Vagina (tissue), 2 donors: ENCODE measurements at regions not wholly inside any gene's neighbourhood (a gene's known extent, or its start where the extent isn't known, plus 50 kb on each side); places are given as distances from the start of the nearest gene placed in this dataset.

Source experiments
- DNase-seq, 2 donors: peaks; one replicate each; pipeline ENCODE4 v3.0.0-alpha.2; 2017; ENCODE audit errors: extremely low spot score in 2 of 2
- H3K27ac ChIP-seq: fragments of 200-600 bp; sonication (generic); one replicate; pipeline ENCODE4 v1.5.1; 2019
- H3K27me3 ChIP-seq: fragments of 200-600 bp; sonication (generic); one replicate; pipeline ENCODE4 v1.5.1; 2019
- H3K36me3 ChIP-seq, 2 donors: fragments of 200-600 bp; sonication (generic); one replicate each; pipeline ENCODE4 v1.5.1; 2017 to 2019
- H3K4me1 ChIP-seq: fragments of 200-600 bp; sonication (generic); one replicate; pipeline ENCODE4 v1.5.1; 2019
- H3K4me3 ChIP-seq, 2 donors: fragments of 200-600 bp; sonication (generic); 1 replicate in 1 of 2; 2 replicates in 1 of 2; pipeline ENCODE4 v1.5.1; 2016 to 2019
- H3K9me3 ChIP-seq: fragments of 200-600 bp; sonication (generic); one replicate; pipeline ENCODE4 v1.5.1; 2019
- POLR2A ChIP-seq, 2 donors: fragments of 450-650 bp; IDR thresholded peaks; one replicate each; pipeline ENCODE4 v1.6.1; 2017; ENCODE audit warnings: antibody characterized with exemption in 2 of 2, mild to moderate bottlenecking in 2 of 2, moderate library complexity in 2 of 2
- POLR2AphosphoS5 ChIP-seq, 2 donors: sonication (generic); formaldehyde crosslinking; IDR thresholded peaks; one replicate each; pipeline ENCODE4 v1.9.0; 2017; ENCODE audit warnings: antibody characterized with exemption in 2 of 2, mild to moderate bottlenecking in 2 of 2, low read depth in 1 of 2; ENCODE audit not compliant: insufficient read depth in 1 of 2
- intact Hi-C: fragments of 100-400 bp; cut with DNase I; formaldehyde crosslinking; loops from one replicate; pipeline ENCODE4 v1.15.1; 2023
- TF ChIP-seq, protein P1 (sequence below), 3 experiments: fragments of 450-650 bp in 2 of 3; fragments of 200-600 bp in 1 of 3; sonication (generic) in 1 of 3; IDR thresholded peaks; one replicate each; pipeline ENCODE4 v1.5.1; 2017 to 2019; ENCODE audit warnings: antibody characterized with exemption in 3 of 3, mild to moderate bottlenecking in 2 of 3, moderate library complexity in 2 of 3

GRCh38 chr1:175851749-175852148 is 108.4 kb upstream of the TNR start:
- no peak for TF ChIP-seq POLR2AphosphoS5 (IDR thresholded peaks at IDR 0.05; ENCODE audit: insufficient read depth in 1 of 2, low read depth in 1 of 2)
- TF ChIP-seq, protein P1, sequence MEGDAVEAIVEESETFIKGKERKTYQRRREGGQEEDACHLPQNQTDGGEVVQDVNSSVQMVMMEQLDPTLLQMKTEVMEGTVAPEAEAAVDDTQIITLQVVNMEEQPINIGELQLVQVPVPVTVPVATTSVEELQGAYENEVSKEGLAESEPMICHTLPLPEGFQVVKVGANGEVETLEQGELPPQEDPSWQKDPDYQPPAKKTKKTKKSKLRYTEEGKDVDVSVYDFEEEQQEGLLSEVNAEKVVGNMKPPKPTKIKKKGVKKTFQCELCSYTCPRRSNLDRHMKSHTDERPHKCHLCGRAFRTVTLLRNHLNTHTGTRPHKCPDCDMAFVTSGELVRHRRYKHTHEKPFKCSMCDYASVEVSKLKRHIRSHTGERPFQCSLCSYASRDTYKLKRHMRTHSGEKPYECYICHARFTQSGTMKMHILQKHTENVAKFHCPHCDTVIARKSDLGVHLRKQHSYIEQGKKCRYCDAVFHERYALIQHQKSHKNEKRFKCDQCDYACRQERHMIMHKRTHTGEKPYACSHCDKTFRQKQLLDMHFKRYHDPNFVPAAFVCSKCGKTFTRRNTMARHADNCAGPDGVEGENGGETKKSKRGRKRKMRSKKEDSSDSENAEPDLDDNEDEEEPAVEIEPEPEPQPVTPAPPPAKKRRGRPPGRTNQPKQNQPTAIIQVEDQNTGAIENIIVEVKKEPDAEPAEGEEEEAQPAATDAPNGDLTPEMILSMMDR (IDR thresholded peaks at IDR 0.05) = no peak
- no peak for TF ChIP-seq POLR2A (IDR thresholded peaks at IDR 0.05)
- Histone ChIP-seq H3K4me1 (no peaks in the 10 kb centered on the region), H3K4me3 (no peak overlapping the region), H3K27me3 (no peaks in the 10 kb centered on the region), H3K36me3 (no peaks in the 10 kb centered on the region), H3K27ac (no peak overlapping the region), H3K9me3 (no peaks in the 10 kb centered on the region)
- no peak for DNase-seq
- intact Hi-C loops = no loop called here

DNA sequence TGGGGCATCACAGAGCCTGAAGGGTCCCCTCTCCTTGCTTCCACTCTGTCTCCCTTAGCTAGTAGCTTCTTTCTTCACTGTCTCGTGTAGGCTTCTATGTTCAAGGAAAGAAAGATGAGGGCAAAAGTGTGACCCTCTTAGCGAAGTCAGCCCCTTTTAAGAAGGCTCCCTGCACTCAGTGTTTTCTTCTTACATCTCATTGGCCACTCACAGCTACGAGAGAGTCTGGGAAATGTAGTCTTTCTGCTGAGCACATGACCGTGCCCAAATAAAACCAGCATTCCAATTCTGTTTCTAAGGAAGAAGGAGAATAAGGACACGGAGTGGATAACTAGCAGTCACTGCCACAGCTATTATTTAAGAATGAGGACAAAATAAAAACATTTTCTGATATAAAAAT is 104.9 kb upstream of the TNR start:
- Histone ChIP-seq H3K36me3 (no peaks in the 10 kb centered on the region), H3K4me1 (no peaks in the 10 kb centered on the region), H3K4me3 (no peak overlapping the region), H3K9me3 (no peaks in the 10 kb centered on the region), H3K27ac (no peak overlapping the region), H3K27me3 (no peaks in the 10 kb centered on the region)
- intact Hi-C loops = no loop called here
- no peak for DNase-seq
- TF ChIP-seq, protein P1 (IDR thresholded peaks at IDR 0.05) = no peak
- no peak for TF ChIP-seq POLR2A (IDR thresholded peaks at IDR 0.05)
- TF ChIP-seq POLR2AphosphoS5 (IDR thresholded peaks at IDR 0.05; ENCODE audit: insufficient read depth in 1 of 2, low read depth in 1 of 2) = no peak

DNA sequence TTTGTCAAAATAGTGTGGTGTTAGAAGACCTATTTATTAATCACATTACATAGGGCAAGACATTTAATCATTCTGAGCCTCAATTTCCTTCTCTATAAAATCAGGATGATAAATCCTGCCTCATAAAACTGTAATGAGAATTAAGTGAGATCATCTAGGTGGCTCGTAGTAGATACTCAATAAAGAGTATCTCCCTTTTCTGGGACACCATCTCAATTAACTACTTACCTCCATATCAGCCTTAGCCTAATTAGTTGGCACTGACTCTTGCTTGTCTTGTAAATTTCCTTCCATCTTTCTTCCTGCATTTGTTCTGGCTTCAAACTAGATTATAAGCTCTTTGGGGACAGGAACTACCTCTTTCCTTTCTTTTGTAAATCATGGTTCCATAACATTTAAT is 102.6 kb upstream of the TNR start:
- TF ChIP-seq, protein P1 (IDR thresholded peaks at IDR 0.05) = no peak
- TF ChIP-seq POLR2A (IDR thresholded peaks at IDR 0.05) (no peak), POLR2AphosphoS5 (IDR thresholded peaks at IDR 0.05; ENCODE audit: insufficient read depth in 1 of 2, low read depth in 1 of 2) (no peak)
- intact Hi-C loops = no loop called here
- H3K36me3 ChIP-seq = no peaks in the 10 kb centered on the region
- H3K4me1 ChIP-seq = no peaks in the 10 kb centered on the region
- no peaks in the 10 kb centered on the region for H3K9me3 ChIP-seq
- no peak overlapping the region for H3K4me3 ChIP-seq
- no peak for DNase-seq
- H3K27ac ChIP-seq = no peak overlapping the region
- H3K27me3 ChIP-seq = no peaks in the 10 kb centered on the region

- intact Hi-C loops = no loop called here
- TF ChIP-seq POLR2A (IDR thresholded peaks at IDR 0.05) (no peak), POLR2AphosphoS5 (IDR thresholded peaks at IDR 0.05; ENCODE audit: insufficient read depth in 1 of 2, low read depth in 1 of 2) (no peak)
- TF ChIP-seq, protein P1 (IDR thresholded peaks at IDR 0.05) = no peak
Measured at GRCh38 chr1:175845338-175845737, 101.9 kb upstream of the TNR start.

DNA sequence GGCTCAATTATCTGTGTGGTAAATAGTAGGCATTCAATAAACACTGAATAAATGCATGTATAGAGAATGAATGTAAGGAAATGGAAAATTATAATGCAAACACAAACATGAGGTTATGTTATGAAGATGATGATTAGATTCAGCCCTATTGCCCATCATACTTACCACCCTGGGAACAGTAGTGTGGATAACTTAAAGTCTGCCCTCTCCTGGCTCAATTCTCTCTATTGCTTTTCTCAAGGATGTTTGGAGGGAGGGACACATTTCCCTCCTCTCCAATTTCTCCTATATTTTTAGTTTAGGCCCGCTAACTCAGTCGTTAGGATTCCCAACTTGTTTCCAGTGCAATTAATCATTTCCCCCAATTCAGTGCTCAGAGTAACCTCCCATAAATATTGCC is 101.5 kb upstream of the TNR start:
- no peak for TF ChIP-seq POLR2AphosphoS5 (IDR thresholded peaks at IDR 0.05; ENCODE audit: insufficient read depth in 1 of 2, low read depth in 1 of 2)
- TF ChIP-seq POLR2A (IDR thresholded peaks at IDR 0.05) = no peak
- TF ChIP-seq, protein P1 (IDR thresholded peaks at IDR 0.05) = no peak
- Histone ChIP-seq H3K4me3 (no peak overlapping the region), H3K27me3 (no peaks in the 10 kb centered on the region), H3K4me1 (no peaks in the 10 kb centered on the region), H3K36me3 (no peaks in the 10 kb centered on the region), H3K27ac (no peak overlapping the region), H3K9me3 (no peaks in the 10 kb centered on the region)
- DNase-seq = no peak
- intact Hi-C loops = no loop called here

More at GRCh38 chr1:175845338-175845737, 101.9 kb upstream of the TNR start:
- no peak for DNase-seq
- H3K27me3 ChIP-seq = no peaks in the 10 kb centered on the region
- H3K36me3 ChIP-seq = no peaks in the 10 kb centered on the region
- no peaks in the 10 kb centered on the region for H3K4me1 ChIP-seq
- no peak overlapping the region for H3K4me3 ChIP-seq
- no peak overlapping the region for H3K27ac ChIP-seq
- H3K9me3 ChIP-seq = no peaks in the 10 kb centered on the region
